GM18505 (cell line): ENCODE measurements at regions not wholly inside any gene's neighbourhood (a gene's known extent, or its start where the extent isn't known, plus 50 kb on each side); places are given as distances from the start of the nearest gene placed in this dataset.
"Not testable (repeated sequence)": the region's sequence is repeated elsewhere in the genome, so short reads cannot be mapped to it uniquely, and the experiment has no call there.

ENCODE experiments used
- ATAC-seq: cut with Tn5 transposase; IDR thresholded peaks from one replicate; pipeline ENCODE4 v1.9.1; 2021; ENCODE audit not compliant: unreplicated experiment
- POLR2A ChIP-seq: IDR thresholded peaks from 4 replicates; pipeline ENCODE4 v1.6.1; 2011; ENCODE audit warnings: borderline replicate concordance; ENCODE audit not compliant: insufficient read depth, insufficient read length; ENCODE audit errors: extremely low read depth

DNA sequence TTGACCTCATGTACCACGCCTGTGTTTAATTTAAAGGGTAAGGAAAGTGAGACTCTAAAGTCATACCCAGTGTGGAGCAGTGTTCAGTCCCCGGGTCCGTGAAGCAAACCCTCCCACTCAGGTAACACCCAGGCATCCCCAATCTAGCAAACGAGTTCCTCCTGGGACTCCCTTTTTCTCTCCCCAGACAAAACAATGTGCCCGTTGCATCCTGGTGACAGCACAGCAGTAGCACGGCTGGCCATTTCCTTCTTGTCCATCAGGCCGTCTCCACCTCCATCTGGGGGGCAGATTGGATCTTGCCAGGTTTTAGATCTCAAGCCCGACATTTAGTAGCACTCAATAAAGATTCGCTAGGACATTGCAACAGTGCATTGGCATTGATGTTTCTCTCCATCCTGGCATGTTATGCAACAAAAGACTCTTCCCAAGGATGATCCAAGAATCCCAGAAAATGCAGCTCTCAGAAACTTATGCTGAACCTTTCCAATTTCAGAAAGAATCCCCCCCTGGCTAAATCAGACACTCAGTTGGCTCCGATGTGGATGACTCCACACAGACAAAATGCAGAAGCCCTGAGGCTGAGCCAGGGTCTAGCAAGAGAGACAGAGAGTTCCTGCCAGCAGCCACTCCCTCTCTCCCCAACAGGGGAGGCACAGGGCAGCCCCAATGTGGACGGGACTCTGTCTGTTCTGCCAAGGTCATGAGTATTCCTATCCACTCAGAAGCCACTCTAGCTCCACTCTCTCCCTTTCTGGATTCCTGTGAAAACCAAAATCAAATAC lies 274.5 kb upstream of the MGMT start:
- ATAC-seq: no peak
- no peak for TF ChIP-seq POLR2A

DNA sequence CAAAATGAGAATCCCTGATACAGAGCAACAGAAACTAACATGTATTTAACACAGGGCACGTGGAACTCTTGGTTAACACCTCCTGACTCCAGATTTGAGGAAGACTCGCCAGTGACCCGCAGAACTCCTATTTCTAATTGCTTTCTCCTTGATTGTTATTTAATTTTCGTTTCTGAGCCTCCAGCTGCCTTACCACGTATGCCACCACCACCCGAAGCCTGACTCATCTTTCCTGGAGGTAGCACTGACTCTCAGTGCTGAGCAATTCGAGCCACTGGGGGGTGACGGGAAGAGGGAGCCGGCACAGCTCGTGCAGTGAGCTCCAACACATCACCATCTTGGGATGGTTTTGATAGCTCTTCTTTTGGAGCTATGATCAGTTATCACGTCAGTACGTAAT lies 273.9 kb upstream of the MGMT start:
- ATAC-seq: no peak
- no peak for TF ChIP-seq POLR2A

GRCh38 chr10:129194181-129194870 lies 272.7 kb upstream of the MGMT start:
- ATAC-seq: no peak
- no peak for TF ChIP-seq POLR2A

- TF ChIP-seq POLR2A: no peak
- no peak for ATAC-seq
Observed at GRCh38 chr10:129199826-129200225, 267.2 kb upstream of the MGMT start.

DNA sequence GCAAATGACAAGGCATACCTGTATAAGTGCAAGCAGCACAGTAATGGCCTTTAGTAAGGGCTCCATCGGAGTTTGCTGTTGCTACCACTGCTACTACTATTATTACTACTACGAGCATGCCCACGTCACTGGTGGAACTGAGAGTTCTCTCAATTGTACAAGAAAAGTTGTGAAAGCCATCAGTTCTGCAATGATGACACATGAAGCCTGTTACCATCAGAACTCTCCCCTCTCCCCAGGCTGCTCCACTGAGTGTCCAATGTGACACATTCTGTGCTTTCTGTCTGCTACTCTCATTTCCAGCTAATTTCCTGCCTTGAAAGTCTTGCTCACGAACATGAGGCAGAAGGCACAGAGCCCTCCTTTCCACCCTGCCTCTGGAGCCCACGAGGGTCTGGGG lies 263.2 kb upstream of the MGMT start:
- no peak for TF ChIP-seq POLR2A
- no peak for ATAC-seq

GRCh38 chr10:129207297-129207696 lies 259.7 kb upstream of the MGMT start:
- no peak for TF ChIP-seq POLR2A
- ATAC-seq: no peak

DNA sequence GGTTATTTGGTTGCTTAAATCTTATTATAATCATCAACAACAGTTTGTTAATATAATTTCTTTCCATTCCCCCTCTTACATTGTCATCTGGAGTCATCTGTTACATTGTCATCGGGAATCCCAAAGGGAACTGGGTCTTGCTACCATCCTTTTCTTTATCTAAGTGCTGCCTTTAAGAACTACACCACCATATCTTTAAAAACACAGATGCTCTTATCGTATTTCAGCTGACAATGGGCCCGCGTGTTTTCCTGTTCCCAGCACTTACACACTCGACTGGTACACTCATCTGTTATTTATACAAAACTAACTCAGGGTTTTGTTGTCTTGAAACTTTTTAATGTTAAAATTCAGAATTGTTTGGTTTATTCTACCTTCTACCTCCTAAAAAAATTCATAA lies 256.2 kb upstream of the MGMT start:
- ATAC-seq: no peak
- no peak for TF ChIP-seq POLR2A

GRCh38 chr10:129213256-129213655 lies 253.8 kb upstream of the MGMT start:
- no peak for TF ChIP-seq POLR2A
- ATAC-seq: no peak

DNA sequence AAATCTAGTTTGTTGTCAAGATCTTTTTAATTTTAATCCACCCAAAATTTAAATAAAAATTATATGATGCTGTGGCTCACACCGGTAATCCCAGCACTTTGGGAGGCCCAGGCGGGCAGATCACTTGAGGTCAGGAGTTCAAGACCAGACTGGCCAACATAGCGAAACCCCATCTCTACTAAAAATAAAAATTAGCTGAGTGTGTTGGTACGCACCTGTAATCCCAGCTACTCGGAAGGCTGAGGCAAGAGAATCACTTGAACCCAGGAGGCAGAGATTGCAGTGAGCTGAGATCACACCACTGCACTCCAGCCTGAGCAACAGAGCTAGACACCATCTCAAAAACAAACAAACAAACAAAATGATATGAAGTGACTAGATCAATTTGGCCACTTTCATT lies 253.0 kb upstream of the MGMT start:
- not testable (repeated sequence) for ATAC-seq

DNA sequence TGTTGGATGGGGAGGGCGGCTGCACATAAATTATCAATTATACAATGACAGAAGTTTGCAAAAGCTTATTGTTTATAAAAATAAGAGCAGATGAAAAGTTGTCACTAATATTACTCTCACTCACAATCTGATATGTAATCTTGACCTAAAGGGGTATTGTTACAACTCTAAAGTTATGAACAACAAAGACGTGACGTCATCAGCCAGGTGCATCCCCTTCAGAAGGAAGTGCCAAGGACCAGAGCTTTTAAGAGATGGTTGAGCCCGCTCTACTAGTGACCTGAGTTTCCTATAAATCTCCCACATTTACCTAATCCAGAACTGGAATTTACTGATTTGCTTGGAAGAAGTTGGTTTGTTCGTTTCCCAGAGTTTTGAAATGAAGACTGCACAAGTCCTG lies 247.7 kb upstream of the MGMT start:
- ATAC-seq: no peak
- no peak for TF ChIP-seq POLR2A

DNA sequence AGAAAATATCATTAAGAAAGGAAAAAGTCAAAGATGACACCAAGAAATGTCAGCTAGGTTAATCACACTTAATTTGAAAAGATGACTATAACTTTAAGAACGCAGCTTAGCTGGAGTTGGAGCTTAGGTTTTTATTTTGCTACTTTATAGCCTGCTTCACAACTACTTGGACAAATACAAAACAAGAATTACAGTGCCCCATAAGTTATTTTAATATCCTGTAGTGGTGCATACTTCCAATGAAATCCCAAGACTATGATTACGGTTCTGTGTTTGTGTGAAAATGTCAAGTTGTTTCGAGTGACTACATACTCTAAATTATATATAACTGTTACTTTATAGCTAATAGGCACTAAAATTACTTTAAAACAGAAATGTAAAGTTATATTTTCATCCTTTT lies 244.6 kb upstream of the MGMT start:
- TF ChIP-seq POLR2A: no peak
- ATAC-seq: no peak

DNA sequence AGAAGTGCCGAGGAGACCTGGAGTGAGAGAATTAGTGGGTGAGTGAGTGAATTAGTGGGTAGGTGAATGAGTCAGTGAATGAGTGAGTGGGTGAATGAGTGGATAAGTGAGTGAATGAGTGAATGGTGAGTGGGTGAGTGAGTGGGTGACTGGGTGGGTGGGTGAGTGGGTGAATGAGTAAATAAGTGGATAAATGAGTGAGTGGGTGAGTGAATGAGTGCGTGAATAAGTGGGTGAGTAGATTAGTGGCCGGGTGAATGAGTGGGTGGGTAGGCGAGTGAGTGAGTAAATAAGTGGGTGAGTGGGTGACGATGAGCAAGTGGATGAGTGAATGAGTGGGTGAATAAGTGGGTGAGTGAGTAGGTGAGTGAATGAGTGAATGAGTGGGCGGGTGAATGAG lies 243.7 kb upstream of the MGMT start:
- TF ChIP-seq POLR2A: no peak
- no peak for ATAC-seq

DNA sequence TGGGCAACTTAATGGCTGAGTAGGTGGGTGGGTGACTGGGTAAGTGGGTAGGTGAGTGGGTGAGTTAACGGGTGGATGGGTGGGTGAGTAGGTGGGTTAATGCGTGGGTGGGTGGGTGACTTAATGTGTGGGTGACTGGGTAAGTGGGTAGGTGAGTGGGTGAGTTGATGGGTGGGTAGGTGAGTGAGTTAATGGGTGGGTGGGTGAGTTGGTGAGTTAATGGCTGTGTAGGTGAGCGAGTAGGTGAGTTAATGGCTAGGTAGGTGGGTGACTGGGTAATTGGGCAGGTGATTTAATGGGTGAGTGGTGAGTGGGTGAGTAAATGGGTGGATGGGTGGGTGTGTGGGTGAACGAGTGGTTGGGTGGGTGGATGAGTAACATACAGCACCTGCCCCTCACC lies 243.0 kb upstream of the MGMT start:
- no peak for TF ChIP-seq POLR2A
- no peak for ATAC-seq

- no peak for TF ChIP-seq POLR2A
- no peak for ATAC-seq
Observed at GRCh38 chr10:129231821-129232220, 235.2 kb upstream of the MGMT start.
